MG63 (cell line): ENCODE measurements at regions not wholly inside any gene's neighbourhood (a gene's known extent, or its start where the extent isn't known, plus 50 kb on each side); places are given as distances from the start of the nearest gene placed in this dataset.

Experiments
- DNase-seq: peaks from one replicate; pipeline ENCODE4 v3.0.0-alpha.2; 2020
- H3K27me3 ChIP-seq: fragments of 250-450 bp; sonication (Bioruptor Pico); 2 replicates; pipeline ENCODE4 v1.5.1; 2020; ENCODE audit warnings: mild to moderate bottlenecking, moderate library complexity
- H3K36me3 ChIP-seq: fragments of 250-450 bp; sonication (Bioruptor Pico); 2 replicates; pipeline ENCODE4 v1.5.1; 2020; ENCODE audit warnings: mild to moderate bottlenecking, moderate library complexity
- H3K4me3 ChIP-seq: fragments of 250-450 bp; sonication (Bioruptor Pico); 2 replicates; pipeline ENCODE4 v1.5.1; 2020; ENCODE audit warnings: mild to moderate bottlenecking, moderate library complexity
- H3K9me3 ChIP-seq: fragments of 250-450 bp; sonication (Bioruptor Pico); 2 replicates; pipeline ENCODE4 v1.5.1; 2020; ENCODE audit warnings: mild to moderate bottlenecking, moderate library complexity

DNA sequence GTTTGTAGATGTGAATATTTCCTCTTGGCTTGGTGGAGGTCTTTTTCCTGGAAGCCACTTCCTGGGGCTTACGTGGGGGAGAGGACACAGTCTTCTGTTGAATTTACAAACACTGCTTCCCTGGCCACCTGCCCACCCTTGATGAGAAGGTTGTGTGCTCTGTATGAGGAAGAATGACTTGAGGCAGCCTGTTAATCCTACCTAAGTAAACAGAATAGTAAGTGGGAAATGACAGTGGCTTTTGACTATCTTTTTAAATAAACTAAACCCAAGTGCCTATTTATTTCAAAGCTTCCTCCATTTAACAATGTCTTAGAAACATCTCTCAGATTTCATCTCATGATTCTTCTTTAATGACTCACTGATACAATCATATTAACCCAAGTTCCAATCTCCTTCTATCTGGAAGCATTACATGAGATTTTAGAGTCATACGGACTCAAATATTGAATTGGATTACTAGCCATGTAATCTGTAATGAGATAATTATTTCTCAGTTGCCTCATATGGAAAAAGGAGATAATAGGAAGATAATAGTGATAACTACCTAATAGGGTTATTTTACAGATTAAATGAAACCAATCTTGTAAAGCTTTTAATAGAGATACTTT, 96.6 kb upstream of the SMIM36 start:
- Histone ChIP-seq H3K9me3 (no peaks in the 10 kb centered on the region; the same call in 1 of the 2 replicates), H3K27me3 (no peaks in the 10 kb centered on the region; the same call in 1 of the 2 replicates), H3K4me3 (no peak overlapping the region), H3K36me3 (no peaks in the 10 kb centered on the region)
- DNase-seq, result peak; percentile 93

DNA sequence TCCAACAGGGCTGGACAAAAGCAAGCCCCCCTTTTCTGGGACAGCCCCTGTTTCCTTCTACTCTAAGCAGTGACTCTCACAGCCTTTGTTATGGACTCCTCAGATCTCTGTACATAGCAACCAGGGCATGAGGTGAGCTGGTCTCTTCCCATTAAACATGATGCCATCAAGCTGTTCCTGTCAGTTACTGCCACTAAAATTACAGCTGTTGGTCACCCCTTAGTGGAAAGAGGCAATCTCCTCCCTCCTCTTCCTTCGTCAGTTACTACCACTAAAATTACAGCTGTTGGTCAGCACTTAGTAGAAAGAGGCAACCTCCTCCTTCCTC, 95.2 kb upstream of the SMIM36 start:
- Histone ChIP-seq H3K36me3 (no peaks in the 10 kb centered on the region), H3K9me3 (no peaks in the 10 kb centered on the region; the same call in 1 of the 2 replicates), H3K4me3 (no peak overlapping the region), H3K27me3 (peaks cover 4% of the 10 kb centered on the region)
- DNase-seq, result no peak

DNA sequence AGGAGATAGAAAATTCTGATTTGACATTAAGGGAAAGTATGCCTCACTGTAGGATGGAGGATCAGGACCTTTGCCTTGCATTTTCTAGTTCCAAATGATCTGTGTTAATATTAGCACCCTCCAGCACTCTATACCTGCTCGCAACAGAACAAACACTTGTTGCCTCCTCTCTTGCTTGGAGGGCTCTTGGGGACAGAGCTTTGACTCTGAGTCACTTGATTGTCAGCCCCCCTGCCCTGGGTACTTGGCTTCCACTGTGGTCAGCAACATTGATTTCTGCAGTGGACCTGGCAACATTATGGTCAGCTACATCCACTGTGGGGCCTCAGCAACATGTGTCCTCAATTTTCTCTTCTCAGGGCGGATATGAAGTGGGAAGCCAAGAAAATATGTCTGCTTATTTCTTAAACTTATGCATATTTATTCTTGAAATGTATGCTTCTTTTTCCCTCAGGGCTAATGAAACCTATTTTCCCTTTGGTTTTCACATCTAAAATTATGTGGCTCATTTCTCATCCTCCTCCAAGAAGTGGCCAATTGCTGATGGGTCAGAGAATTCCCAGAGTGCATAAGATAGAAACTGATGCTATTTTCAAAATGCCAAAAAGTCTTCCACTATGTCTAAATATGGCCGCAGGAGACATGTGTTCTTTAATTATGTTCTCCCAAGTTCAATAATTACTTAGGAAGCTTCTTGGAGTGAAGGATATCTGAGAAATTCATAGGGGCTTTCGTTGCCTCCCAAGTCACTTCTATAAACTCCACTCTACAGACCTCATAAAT, 94.6 kb upstream of the SMIM36 start:
- DNase-seq, result no peak
- Histone ChIP-seq H3K36me3 (no peaks in the 10 kb centered on the region), H3K27me3 (peaks cover 4% of the 10 kb centered on the region), H3K4me3 (no peak overlapping the region), H3K9me3 (no peaks in the 10 kb centered on the region; the same call in 1 of the 2 replicates)

DNA sequence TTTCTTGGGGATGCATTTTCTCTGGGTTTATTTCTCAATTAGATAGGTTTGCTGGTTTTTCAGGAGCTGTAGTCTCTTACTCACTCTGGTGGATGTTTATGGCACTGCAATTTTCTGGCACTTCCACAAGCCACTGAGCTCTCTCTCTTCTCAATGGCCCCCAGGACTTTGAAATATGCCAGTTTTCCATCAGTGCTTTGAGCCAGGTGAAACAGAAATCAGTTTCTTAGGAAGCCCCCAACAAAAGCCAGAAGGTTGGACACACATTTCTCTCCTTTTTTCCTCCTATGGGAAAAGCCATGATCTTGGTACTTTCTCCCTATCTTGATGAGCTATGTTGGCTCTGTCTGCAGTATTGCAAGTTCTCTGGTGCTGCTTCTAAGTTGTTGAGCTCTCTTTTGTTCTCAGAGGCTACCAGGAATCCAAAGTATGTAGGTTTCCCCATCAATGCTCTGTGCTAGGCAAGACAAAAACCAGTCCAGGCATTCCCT, 90.7 kb upstream of the SMIM36 start:
- no peaks in the 10 kb centered on the region for H3K36me3 ChIP-seq
- DNase-seq, result no peak
- H3K4me3 ChIP-seq, result no peak overlapping the region
- H3K9me3 ChIP-seq, result peaks cover 3% of the 10 kb centered on the region; the same call in 1 of the 2 replicates
- peaks cover 4% of the 10 kb centered on the region for H3K27me3 ChIP-seq

DNA sequence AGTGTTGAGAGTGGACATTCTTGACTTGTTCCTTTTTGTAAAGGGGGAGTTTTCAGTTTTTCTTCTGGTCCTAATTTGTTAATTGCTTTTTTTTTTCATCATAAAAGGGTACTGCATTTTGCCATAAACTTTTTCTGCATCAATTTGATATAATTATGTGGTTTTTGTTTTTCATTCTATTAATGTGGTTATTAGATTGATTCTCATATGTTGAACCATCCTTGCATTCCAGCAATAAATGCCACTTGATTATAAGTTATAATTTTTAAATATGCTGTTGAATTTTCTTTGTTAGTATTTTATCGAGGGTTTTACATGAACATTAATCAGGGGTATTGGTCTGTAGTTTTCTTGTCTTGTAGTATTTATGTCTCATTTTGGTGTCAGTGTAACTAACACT, 87.2 kb upstream of the SMIM36 start:
- Histone ChIP-seq H3K4me3 (no peak overlapping the region), H3K27me3 (peaks cover 4% of the 10 kb centered on the region; the same call in 1 of the 2 replicates), H3K9me3 (peaks cover 3% of the 10 kb centered on the region; the same call in 1 of the 2 replicates), H3K36me3 (no peaks in the 10 kb centered on the region)
- DNase-seq, result no peak

DNA sequence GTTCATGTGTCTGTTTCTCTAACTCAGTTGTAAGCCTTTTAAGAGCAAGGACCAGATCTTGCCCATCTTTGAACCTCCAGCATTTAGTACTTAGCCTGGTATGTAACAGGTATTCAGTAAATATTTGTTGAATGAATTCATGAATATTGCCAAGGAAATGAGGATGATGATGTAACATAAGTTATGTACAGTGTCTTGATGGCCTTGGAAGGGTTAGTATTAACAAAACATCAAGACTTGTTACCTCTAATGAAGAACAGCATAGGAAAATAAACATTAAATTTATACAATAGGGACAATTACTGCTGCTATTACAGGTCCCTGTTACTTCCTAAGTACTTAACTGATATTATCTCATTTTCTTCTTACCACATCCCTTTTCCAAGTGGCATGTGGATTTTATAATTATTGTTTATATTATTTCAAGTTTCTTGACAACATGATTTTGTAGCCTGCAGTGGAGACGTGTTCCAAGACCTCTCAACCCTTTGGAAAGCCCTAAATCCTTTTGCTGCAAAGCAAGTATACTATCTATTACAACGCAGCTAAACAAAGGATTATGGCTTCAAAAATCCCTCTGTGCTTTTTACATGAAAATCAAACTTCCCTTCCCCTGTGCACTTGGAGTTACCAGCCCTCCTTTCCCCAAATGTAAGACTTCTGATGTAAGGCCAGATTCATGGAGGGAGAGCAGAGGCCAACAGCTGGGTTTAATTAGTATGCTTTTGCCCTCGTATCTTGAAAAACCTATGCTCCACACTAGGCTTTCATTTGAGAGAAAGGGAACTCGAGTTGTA, 77.4 kb upstream of the SMIM36 start:
- Histone ChIP-seq H3K36me3 (no peaks in the 10 kb centered on the region), H3K27me3 (no peaks in the 10 kb centered on the region), H3K9me3 (no peaks in the 10 kb centered on the region), H3K4me3 (no peak overlapping the region)
- DNase-seq, result no peak

DNA sequence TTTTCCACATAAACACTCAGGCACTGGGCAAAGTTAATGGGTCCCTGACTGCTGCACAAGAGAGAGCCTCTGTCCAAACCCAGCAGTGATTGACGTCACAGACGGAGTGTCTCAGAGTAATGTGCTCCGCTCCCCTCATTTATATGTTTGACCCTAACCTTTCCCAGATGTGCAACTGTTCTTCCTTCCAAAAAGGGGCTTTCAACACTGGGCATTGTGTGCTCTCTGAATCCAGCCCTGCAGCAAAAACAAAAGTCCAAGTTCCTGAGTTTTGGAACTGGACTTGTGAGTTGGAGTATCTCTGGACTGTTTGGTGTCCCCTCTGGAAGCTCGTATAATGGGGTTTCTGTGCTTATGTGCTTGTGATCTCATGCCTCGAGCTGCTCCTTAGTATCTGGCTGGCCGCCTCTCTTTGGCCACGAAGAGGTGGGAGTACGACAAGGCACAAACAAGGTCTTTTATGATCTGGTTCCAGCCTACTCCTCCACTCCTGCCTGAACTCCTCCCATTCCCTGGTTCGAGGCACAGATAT, 76.4 kb upstream of the SMIM36 start:
- Histone ChIP-seq H3K36me3 (no peaks in the 10 kb centered on the region), H3K9me3 (no peaks in the 10 kb centered on the region), H3K27me3 (no peaks in the 10 kb centered on the region), H3K4me3 (no peak overlapping the region)
- no peak for DNase-seq

DNA sequence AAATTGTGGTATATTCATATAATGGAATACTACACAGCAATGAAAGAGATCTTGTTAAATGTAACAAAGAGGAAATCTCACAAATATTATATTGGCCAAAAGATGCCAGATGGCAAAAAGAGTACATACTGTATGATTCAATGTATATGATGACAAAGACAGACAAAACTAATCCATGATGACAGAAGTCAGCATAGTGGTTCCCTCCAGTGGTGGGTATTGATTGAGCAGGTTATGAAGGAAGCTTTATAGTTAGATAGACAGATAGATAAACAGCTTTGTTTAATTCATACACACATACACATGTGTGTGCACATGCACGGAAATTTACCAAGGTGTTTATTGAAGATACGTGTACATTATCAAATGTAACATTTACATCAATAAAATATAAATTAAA, 74.4 kb upstream of the SMIM36 start:
- H3K27me3 ChIP-seq, result no peaks in the 10 kb centered on the region
- no peak for DNase-seq
- no peak overlapping the region for H3K4me3 ChIP-seq
- no peaks in the 10 kb centered on the region for H3K36me3 ChIP-seq
- no peaks in the 10 kb centered on the region for H3K9me3 ChIP-seq

DNA sequence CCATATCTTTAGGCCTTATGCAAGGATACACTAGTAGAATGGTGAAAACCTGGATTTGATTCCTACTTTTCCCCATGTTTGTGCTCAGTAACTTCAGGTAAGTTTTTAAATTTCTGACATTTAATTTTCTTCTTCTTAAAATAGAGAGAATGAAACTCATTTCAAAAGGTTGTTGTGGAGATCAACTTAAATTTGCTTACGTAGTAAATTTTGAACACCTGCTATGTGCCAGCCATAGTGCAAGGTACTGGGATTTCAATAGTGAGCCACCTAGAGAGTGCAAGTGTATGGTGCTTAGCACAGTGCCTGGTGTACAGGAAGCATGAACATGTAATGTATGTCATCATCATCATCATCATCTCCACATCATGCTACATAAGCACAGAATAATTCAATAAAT, 73.6 kb upstream of the SMIM36 start:
- Histone ChIP-seq H3K36me3 (no peaks in the 10 kb centered on the region), H3K9me3 (no peaks in the 10 kb centered on the region), H3K27me3 (no peaks in the 10 kb centered on the region), H3K4me3 (no peak overlapping the region)
- no peak for DNase-seq

DNA sequence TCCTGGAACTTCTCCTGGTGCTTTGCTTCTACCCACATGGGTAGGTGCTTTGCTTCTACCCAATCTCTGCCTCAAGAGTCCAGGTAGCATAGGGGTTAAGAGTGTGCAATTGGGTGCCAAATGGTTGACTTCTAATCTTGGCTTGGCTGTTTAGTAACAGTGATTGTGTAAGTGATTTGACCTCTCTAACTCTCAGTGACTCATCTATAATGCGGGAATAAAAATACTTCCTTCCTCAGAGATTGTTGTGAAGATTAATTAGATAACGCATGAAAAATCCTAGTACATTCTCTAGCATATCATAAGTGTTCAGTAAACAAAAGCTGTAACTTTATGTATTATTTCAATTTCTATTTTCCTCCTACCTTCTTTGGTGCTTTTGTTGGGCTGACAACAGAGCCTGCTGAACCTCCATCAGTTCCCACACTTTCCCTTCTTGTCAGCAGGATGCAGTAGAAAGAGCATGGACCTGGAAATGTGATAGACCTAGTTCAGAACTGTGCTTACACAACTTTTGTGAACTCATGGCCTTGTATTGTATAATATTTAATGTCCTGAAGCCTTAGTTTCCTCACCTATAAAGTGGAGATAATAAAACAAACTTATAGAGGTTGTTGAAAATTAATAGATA, 72.9 kb upstream of the SMIM36 start:
- no peaks in the 10 kb centered on the region for H3K27me3 ChIP-seq
- H3K4me3 ChIP-seq, result no peak overlapping the region
- no peaks in the 10 kb centered on the region for H3K36me3 ChIP-seq
- no peak for DNase-seq
- H3K9me3 ChIP-seq, result no peaks in the 10 kb centered on the region

DNA sequence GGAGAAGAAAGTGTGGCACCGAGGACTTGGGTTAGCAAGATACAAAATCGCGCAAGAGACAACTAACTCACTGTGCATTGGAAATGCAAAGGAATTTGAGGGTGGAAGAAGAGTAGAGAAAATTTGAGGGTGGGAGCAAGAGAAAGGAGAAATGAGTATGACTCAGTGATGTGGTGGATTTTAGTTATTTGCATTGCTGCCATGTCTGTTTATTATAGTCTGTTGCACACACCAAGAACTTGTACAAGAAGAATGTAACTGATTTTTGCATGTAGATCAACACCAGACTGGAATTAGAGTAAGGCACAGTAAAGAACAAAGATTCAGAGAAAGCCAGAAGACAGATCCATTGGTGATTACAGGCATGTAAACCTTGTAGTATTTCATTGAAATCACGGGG, 71.6 kb upstream of the SMIM36 start:
- Histone ChIP-seq H3K27me3 (no peaks in the 10 kb centered on the region), H3K9me3 (no peaks in the 10 kb centered on the region), H3K36me3 (no peaks in the 10 kb centered on the region), H3K4me3 (no peak overlapping the region)
- no peak for DNase-seq

DNA sequence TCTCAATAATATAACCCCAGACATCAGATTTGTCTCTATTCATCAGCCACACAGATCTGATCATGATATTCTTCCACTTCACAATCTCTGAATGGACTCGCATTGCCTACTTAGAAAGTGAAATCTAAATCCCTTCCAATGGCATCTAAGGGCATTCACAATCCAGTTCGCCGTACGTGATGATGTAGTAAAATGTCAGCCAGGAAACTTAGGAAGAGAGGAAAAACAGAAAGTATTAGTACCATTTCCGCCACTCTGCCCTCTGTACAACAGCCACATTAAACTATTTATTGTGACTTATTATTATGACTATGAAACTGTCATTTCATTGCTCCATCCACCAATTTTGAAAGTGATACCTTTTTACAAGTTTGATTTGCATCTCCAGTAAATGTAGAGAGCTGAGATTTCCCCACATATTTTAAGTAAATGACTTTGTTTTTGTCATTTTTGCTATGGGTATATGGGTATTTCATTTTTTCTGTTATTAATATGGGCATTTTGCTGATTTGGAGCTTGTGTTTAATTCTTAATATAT, 69.4 kb upstream of the SMIM36 start:
- no peak overlapping the region for H3K4me3 ChIP-seq
- no peak for DNase-seq
- H3K9me3 ChIP-seq, result no peaks in the 10 kb centered on the region
- no peaks in the 10 kb centered on the region for H3K36me3 ChIP-seq
- no peaks in the 10 kb centered on the region for H3K27me3 ChIP-seq

DNA sequence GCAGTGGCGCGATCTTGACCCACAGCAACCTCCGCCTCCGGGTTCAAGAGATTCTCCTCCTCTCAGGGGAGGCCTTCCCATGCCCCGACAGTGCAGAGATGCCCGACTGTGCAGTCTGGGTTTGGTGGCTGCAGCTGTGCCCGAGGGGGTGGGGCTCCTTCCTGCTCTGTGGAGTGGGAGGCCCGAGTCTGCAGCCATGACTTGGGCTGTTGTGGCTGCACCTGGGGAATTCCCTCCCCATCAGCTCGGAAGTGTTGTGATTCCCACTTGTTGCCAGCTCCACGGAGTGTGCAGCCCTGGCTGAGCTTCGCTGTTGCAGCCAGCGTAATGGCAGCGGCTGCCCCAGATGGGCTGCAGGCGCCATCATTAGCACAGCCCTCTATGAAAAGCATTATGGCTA, 66.4 kb upstream of the SMIM36 start:
- no peak for DNase-seq
- H3K36me3 ChIP-seq, result no peaks in the 10 kb centered on the region
- H3K27me3 ChIP-seq, result no peaks in the 10 kb centered on the region
- no peak overlapping the region; the same call in 1 of the 2 replicates for H3K4me3 ChIP-seq
- no peaks in the 10 kb centered on the region for H3K9me3 ChIP-seq

DNA sequence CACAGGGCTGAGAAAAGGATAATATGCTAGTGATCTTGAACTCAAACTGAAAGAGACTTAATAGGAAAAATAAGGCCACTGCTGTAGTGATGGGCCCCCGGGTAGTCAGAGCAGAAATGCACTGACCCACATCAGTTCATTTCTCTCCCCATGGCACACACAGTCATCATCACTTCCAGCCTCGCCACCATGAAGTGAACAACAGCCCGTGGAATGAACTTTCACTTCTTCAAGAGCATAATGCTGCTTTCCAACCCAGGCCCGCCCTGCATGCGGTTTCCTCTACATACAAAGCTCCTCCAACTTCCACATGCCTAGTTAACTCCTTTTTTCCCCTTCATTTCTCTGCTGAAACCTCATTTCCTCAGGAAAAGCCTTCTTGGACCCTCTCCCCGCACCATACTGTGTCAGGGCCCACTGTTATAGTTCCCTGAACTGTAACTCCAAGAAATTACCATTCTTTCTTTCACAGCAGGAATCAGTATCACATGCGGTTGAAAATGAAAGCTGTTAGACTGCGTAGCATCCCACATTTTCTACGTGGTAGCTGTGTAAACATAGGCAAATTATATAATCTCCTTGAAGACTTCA, 65.8 kb upstream of the SMIM36 start:
- no peaks in the 10 kb centered on the region for H3K9me3 ChIP-seq
- peak; percentile 51 for DNase-seq
- no peaks in the 10 kb centered on the region for H3K36me3 ChIP-seq
- H3K4me3 ChIP-seq, result peak overlapping the region; percentile 24
- no peaks in the 10 kb centered on the region for H3K27me3 ChIP-seq

DNA sequence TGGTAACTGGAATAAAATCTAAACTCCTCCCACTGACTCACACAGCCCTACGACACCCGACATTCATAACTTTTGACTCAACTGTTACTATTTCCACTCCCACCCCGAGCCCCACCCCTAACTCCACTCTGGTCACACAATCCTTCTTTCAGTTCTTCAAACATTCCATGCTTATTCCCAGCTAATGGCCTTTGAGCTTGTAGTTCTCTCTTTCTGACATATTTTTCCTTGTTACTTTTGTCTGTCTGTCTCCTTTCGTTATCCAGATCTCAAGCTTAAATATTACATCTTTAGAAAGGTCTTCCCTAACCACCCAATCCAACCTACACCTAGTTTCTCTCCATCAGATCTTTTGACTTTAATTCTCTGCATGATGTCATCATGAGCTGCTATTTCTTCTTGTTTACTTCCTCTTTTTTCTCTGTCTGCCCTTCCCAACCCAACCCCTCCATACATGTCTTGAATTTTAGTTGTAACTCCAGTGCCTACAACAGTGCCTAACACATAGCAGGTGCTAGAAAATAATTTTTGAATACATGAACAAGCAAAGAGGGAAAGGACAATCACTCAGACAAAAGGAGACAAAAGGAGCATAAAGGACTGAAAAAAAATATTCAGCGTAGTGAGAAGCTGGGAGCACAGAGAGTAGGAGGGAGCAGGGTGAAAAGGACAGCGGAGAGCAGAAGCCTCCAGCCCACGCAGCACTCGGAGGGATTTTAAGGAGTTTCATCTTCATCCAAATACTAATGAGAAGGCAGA, 65.2 kb upstream of the SMIM36 start:
- no peaks in the 10 kb centered on the region for H3K27me3 ChIP-seq
- H3K4me3 ChIP-seq, result no peak overlapping the region
- no peaks in the 10 kb centered on the region for H3K9me3 ChIP-seq
- H3K36me3 ChIP-seq, result no peaks in the 10 kb centered on the region
- peak; percentile 75 for DNase-seq
